Left ventricle myocardium inferior (tissue), 1 donor: ENCODE measurements at regions not wholly inside any gene's neighbourhood (a gene's known extent, or its start where the extent isn't known, plus 50 kb on each side); places are given as distances from the start of the nearest gene placed in this dataset.

Experiments used
- DNase-seq: peaks from one replicate; pipeline ENCODE4 v3.0.0-alpha.2; 2020
- H3K27ac ChIP-seq: fragments of 200-600 bp; replicated peaks from 2 replicates; pipeline ENCODE4 v1.8.0; 2021
- H3K27me3 ChIP-seq: fragments of 200-600 bp; 2 replicates; pipeline ENCODE4 v1.8.0; 2021; ENCODE audit warnings: low read depth
- H3K36me3 ChIP-seq: fragments of 200-600 bp; 2 replicates; pipeline ENCODE4 v1.8.0; 2021
- H3K4me1 ChIP-seq: fragments of 200-600 bp; 2 replicates; pipeline ENCODE4 v1.8.0; 2021
- H3K4me3 ChIP-seq: fragments of 200-600 bp; 2 replicates; pipeline ENCODE4 v1.8.0; 2021; ENCODE audit warnings: mild to moderate bottlenecking, moderate library complexity
- H3K9me3 ChIP-seq: fragments of 200-600 bp; replicated peaks from 2 replicates; pipeline ENCODE4 v1.8.0; 2021
- CTCF ChIP-seq: fragments of 200-600 bp; IDR thresholded peaks from 2 replicates; pipeline ENCODE4 v1.8.0; 2021; ENCODE audit warnings: antibody characterized with exemption, mild to moderate bottlenecking, borderline replicate concordance
- intact Hi-C: fragments of 100-400 bp; cut with micrococcal nuclease; formaldehyde crosslinking; loops from one replicate; pipeline ENCODE4 v1.11.0; 2022
- donor health status: DM: no; HTN: yes; CAD: no; lungs with severe emphysema.

- intact Hi-C loops: no loop called here
- Histone ChIP-seq H3K27me3 (no peaks in the 10 kb centered on the region), H3K4me1 (peaks cover 12% of the 10 kb centered on the region), H3K9me3 (no peaks in the 10 kb centered on the region), H3K36me3 (no peaks in the 10 kb centered on the region), H3K27ac (no peak overlapping the region), H3K4me3 (no peak overlapping the region)
- DNase-seq: no peak
- TF ChIP-seq CTCF: no peak
Measured at GRCh38 chr9:89702401-89702800, 97.6 kb downstream of the GADD45G start.

DNA sequence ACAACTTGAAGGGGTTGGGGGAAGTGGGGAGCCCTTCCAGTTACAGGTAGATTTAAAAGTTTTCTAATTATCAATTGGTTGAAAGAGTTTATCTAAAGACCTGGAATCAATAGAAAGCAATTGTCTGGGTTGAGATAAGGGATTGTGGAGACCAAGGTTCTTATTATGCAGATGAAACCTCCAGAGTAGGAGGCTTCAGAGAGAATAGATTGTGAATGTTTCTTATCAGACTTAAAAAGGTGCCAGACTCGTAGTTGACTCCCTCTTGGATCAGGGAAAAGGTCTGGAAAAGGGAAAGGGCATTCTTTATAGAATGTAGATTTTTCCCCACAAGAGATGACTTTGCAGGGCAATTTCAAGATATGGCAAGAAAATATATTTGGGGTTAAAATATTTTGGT, 100.8 kb downstream of the GADD45G start:
- TF ChIP-seq CTCF: no peak
- intact Hi-C loops: no loop called here
- H3K27ac ChIP-seq: no peak overlapping the region
- no peak for DNase-seq
- H3K4me3 ChIP-seq: no peak overlapping the region
- H3K36me3 ChIP-seq: no peaks in the 10 kb centered on the region
- no peaks in the 10 kb centered on the region for H3K9me3 ChIP-seq
- H3K27me3 ChIP-seq: no peaks in the 10 kb centered on the region
- peaks cover 12% of the 10 kb centered on the region for H3K4me1 ChIP-seq

- Histone ChIP-seq H3K9me3 (no peaks in the 10 kb centered on the region), H3K4me1 (peaks cover 12% of the 10 kb centered on the region), H3K4me3 (no peak overlapping the region), H3K27ac (no peak overlapping the region), H3K36me3 (no peaks in the 10 kb centered on the region), H3K27me3 (no peaks in the 10 kb centered on the region)
- no peak for DNase-seq
- intact Hi-C loops: no loop called here
- no peak for TF ChIP-seq CTCF
Measured at GRCh38 chr9:89706086-89706485, 101.3 kb downstream of the GADD45G start.

- Histone ChIP-seq H3K4me1 (peaks cover 7% of the 10 kb centered on the region), H3K36me3 (no peaks in the 10 kb centered on the region), H3K27me3 (no peaks in the 10 kb centered on the region), H3K27ac (peak overlapping the region; percentile 8), H3K4me3 (no peak overlapping the region), H3K9me3 (no peaks in the 10 kb centered on the region)
- TF ChIP-seq CTCF: no peak
- DNase-seq: no peak
- intact Hi-C loops: no loop called here
Measured at GRCh38 chr9:89706731-89707191, 101.9 kb downstream of the GADD45G start.

DNA sequence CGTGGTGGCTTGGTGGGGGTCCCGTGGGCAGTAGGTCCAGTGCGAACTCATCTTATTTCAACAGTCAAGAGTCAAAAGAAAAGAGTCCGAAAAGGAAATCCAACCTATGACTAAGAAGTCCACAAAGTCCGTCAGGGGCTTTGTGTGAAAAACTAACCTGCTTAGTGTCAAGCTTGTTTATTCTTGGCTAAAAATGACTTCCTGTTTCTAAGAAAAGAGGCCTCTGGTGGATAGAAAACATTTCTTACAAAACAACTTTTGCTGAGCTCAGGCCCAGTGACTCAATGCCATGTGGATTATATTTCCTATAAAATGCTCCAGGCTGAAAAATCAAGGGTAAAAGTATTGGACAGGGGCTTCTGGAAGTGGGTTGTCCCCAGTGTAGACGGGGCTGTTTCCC, 105.9 kb downstream of the GADD45G start:
- Histone ChIP-seq H3K4me3 (no peak overlapping the region), H3K36me3 (no peaks in the 10 kb centered on the region), H3K4me1 (peaks cover 7% of the 10 kb centered on the region), H3K27me3 (no peaks in the 10 kb centered on the region), H3K27ac (no peak overlapping the region), H3K9me3 (no peaks in the 10 kb centered on the region)
- intact Hi-C loops: no loop called here
- no peak for TF ChIP-seq CTCF
- DNase-seq: no peak

DNA sequence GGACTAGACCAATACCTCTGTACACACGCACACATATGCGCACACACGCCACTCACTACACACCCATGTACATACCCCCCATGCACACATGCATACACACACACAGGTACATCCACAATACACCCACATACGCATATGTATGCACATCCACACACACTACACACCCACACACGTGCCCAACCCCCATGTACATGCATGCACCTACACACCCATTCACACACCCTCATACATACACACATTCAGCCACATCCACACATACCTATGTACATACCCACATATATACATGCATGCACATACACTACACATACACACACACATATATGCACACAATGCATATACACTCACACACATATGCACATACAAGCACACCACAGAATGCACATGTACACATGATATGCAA, 107.1 kb downstream of the GADD45G start:
- Histone ChIP-seq H3K9me3 (no peaks in the 10 kb centered on the region), H3K4me3 (no peak overlapping the region), H3K4me1 (peaks cover 5% of the 10 kb centered on the region), H3K27me3 (no peaks in the 10 kb centered on the region), H3K27ac (no peak overlapping the region), H3K36me3 (no peaks in the 10 kb centered on the region)
- intact Hi-C loops: no loop called here
- no peak for DNase-seq
- TF ChIP-seq CTCF: no peak
